GM18507 (cell line): ENCODE measurements at regions not wholly inside any gene's neighbourhood (a gene's known extent, or its start where the extent isn't known, plus 50 kb on each side); places are given as distances from the start of the nearest gene placed in this dataset.
"Not testable (repeated sequence)": the region's sequence is repeated elsewhere in the genome, so short reads cannot be mapped to it uniquely, and the experiment has no call there.

Experiments used
- DNase-seq: peaks from one replicate; pipeline ENCODE4 v3.0.0; 2011; ENCODE audit warnings: low read depth; ENCODE audit not compliant: insufficient read length; ENCODE audit errors: extremely low spot score
- FAIRE-seq: peaks from 2 replicates; lab custom pipeline; 2011; peaks lifted over from hg19 to GRCh38; lab: Jason Lieb, UNC

DNA sequence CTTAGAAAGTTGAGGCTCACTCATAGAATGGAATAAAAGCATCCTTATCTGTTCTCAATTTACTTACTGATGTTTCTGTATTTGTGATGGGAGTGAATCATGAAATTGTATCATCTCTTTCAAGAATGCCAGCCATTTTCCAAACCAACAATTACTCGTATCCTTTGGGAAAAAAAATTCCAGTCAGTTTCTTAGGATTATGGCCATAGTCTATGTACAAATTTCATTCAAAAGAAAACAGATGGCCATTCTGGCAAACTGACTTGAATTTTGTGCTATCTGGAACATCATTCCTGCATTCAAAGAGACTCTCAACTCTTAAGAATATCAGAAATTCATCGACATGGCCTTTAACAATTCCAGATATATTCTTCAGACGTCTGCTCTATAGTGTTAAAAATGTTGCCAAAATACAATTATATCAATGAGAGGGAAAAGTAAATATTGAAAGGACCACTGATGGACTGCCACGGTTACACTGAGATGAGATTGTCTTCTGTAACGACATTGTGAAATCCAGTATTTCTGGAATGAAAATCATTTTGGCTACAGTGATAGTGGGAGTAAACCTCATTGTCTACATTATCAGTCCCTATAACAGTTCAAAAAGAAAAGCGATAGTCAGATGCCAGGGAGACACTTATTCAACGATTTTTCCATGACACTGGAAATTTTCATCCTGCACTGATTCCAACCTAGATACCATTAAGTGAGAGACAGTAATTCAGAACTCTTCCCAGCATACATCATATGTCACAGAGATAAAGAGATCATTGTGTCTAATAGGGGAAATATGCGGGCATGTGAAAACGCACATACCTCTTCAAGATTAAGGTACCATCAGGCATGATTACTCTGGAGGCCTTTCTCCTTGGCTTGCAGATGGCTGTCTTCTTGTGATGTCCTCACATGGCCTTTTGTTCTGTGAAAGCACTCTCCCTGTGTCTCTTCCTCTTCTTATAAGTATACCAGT is 953.8 kb upstream of the ALCAM start:
- no peak for DNase-seq
- FAIRE-seq, result no peak

DNA sequence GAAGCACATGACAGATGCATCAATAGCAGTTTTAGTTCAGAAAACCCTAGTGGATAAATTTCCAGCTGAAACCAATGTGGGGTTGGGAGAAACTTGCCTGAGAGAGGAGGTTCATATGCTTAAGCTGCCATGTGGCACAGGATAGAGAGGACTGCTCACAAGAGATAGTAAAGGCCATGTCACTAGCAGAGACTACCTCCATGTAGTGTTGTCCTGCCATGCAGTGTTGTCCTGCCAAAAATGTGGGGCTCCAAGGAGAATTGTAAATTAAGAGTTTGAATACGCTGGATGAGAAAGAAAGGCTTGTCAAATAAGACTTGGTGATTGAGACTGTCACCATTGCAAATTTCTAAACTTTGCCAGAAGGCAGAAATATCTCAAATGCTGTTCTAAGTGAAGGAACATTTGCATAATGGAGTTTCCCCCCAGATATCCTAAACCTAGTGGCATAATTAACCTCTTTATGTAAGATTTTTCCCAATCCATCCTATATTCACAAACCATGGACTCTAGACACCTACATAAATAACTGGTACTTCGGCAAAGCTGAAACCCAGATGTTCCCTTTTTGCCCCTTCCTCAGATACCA is 938.3 kb upstream of the ALCAM start:
- FAIRE-seq (no peak), DNase-seq (no peak)

DNA sequence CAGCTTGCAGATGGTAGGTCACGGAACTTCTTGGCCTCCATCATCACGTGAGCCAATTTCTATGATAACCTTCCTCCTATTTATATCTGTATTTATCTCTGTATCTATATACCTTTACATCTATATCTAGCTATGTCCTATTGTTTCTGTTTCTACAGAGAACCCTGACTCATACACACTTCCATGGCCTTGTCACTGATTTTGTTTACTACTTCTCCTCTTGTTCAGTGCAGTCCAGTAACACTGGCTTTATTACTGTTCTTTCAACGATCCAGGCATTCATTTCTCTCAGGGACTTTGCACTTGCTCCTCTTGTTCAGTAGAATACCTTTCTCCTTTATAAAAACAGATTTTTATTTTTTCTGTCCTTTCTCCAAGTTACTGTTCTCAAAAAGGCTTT is 937.0 kb upstream of the ALCAM start:
- FAIRE-seq (no peak), DNase-seq (no peak)

DNA sequence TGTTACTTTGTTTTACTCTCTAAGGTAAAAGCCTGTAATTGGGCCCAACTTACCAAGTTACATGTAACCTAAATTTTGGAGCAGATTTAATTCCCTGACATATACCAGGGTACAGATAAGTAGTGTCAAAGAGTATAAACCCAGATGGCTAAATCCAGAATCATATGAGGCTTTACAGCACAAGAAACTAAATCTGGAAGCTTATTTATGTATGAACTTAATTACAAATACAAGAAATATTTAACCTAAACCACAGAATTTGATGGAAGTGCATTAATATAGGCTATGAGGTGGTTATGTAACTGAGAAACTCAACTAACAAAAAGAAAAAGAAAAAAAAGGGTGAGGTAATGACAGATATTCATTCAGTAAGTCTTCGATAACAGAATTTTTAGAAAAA is 930.2 kb upstream of the ALCAM start:
- no peak for FAIRE-seq

DNA sequence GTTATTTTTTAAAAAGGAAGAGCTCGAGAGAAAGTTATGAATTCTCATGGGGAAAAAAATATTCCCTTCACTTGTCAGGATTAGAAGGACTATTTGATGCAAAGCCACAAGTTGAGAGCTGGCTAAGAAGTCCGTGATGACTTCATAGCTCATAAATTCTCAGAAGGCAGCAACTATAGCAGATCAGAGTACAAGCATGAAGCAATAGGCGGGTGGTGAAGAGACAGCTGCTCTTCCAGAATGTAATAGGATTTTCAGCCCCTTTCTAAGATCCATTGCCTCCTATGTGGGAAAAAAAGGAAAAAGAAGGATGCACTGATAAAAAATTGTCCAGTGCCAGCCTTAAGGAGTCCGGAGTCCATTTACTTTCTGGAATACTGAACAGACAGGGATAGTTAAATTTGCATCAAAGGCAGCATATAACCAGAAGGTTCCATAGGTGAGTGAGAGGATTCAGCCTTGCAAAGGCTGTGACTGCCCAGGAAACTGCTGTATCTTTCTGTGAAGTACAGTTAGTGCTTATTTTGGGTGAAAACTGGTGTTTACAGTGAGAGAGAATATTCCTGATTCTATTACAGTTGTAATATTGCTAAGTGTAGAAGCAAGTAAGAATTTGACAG is 929.5 kb upstream of the ALCAM start:
- DNase-seq (no peak), FAIRE-seq (no peak)

More for the DNA sequence above, 930.2 kb upstream of the ALCAM start:
- DNase-seq, result no peak

DNA sequence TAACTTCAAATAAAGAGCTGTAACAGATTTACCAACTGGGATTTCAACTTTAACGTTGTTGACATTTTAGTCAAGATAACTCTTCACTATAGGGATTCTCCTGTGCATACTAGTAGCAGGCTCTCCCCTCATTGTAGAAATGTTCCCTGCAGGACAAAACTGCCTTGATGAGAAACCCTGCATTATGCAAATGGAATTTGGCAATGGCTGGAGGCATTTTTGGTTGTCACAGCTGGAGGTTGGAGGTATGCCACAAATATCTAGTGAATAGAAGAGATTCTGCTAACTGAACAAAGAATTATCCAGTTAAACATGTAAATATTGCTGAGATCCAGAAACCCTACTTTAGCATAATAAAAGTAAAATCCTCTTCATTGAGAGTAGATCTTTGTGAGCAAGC is 928.8 kb upstream of the ALCAM start:
- FAIRE-seq, result no peak
- no peak for DNase-seq

DNA sequence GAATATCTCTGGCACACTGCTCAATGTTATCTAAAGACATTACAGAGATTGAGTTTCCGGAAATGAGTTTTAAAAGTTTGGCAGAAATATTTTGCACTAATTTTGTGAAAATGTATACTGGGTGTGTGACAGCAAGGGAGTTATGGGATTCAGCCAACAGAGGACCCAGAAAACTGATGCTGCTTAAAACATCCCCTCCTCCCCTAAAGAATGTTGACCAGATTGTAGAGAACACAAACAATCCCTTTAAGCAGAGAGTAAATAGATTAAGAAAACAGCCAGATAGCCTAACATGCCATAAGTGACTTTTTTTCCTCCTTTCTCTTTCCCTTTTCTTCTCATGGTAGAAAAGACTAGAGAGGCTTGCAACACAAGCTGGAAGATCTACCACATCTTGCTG is 928.0 kb upstream of the ALCAM start:
- no peak for FAIRE-seq
- no peak for DNase-seq

DNA sequence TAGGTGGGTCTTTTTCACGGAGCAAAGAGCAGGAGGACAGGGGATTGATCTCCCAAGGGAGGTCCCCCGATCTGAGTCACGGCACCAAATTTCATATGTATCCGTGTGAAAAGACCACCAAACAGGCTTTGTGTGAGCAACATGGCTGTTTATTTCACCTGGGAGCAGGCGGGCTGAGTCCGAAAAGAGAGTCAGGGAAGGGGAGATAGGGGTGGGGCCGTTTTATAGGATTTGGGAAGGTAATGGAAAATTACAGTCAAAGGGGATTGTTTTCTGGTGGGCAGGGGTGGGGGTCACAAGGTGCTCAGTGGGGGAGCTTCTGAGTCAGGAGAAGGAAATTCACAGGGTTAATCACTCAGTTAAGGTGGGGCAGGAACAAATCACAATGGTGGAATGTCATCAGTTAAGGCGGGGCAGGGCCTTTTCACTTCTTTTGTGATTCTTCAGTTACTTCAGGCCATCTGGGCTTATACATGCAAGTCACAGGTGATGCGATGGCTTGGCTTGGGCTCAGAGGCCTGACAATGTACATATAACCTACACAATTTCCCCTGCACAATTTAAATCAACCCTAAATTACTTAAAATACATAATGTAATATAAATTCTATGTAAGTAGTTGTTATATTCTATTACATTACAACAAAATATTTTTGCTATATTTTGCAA is 921.3 kb upstream of the ALCAM start:
- not testable (repeated sequence) for DNase-seq, FAIRE-seq

DNA sequence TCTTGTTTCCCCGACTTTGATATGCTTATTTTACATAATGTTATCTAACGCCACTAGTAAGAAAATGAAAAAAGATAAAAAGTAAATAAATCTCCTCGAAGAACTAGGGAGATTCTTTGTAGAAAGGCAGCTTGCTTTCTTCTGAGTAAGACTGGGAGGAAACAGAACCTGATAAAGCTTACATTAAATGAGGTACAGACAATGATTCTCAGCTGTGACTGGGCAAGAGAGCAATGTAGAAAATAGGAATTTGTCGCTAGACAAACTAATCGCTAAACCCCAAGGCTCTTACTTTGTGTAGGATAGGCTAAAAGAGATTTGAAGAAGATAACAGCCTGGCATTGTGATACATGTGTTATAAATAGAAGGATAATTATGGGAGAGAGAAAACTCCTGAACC is 919.0 kb upstream of the ALCAM start:
- DNase-seq (no peak), FAIRE-seq (no peak)

DNA sequence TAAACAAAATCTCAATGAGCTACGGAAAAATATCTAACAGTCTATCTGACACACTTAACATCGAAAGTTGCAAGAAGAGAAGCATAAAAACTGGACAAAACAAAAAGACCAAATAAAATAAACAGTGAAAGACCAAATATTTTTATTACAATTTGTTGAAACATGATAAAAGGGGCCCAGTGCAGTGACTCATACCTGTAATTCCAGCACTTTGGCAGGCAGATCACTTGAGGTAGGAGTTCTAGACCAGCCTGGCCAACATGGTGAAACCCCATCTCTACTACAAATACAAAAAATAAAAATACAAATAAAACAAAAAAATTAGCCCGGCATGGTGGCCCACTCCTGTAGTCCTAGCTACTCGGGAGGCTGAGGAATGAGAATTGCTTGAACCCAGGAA is 914.0 kb upstream of the ALCAM start:
- FAIRE-seq, result no peak
- no peak for DNase-seq

DNA sequence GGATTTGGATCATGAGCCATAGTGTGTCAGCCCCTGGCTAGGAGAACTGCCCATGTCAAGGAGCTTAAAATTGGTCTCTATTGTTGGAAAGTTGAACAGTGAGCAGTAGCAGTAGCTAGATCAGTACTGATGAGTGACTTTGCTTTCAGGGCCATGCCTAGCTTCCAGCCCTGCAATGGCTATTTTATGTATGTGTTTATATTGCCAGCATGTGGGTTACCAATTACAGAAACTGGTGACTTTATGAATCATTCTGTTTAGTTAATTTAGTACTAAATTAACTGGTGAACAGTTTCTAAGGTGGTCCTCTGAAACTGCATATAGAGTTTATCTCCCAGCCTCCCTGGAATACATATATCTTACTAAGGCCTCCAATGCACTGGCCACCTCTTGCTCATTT is 908.1 kb upstream of the ALCAM start:
- DNase-seq (no peak), FAIRE-seq (no peak)

DNA sequence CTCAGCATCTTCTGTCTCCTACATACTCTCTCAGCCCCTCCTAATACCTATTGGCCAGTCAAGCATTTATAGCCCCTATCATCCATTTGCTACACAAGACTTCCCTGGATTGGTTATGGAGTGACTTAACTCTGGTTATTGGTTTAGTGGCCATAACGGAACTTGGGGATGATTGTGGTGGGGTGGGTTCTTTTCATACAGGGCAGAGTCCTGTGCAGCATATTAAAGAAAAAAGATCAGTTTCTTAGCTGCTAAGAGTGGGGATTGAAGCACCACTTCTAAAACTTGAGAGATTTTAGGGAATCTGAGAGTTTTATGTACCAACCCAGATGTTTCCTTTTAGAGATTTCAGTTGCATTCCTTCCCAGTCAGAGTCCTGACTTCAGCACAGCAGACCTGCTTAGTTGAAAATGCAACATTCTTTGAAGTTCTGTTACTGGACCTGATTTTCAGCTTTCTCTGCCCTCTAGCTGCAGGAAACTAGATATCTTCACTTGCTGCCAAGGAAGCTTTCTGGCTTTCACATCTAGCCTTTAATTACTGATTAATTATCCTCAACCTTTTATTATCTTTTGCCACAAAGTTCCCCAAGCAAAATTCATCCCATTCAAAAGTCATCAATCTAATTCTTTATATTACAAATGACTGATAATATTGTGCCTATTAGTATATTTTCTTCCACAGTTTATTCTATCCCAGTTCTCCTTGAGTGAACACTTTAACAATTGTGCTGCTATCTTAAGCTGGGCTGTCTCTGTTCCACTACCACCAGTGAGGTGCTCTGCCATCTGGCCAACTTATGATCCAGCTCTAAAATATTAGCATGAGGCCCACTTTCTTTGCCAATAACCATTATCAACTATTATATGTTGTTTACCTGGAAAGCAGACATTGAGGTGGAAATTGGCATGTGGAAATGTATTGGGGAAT is 906.0 kb upstream of the ALCAM start:
- DNase-seq (no peak), FAIRE-seq (peak; percentile 54)

DNA sequence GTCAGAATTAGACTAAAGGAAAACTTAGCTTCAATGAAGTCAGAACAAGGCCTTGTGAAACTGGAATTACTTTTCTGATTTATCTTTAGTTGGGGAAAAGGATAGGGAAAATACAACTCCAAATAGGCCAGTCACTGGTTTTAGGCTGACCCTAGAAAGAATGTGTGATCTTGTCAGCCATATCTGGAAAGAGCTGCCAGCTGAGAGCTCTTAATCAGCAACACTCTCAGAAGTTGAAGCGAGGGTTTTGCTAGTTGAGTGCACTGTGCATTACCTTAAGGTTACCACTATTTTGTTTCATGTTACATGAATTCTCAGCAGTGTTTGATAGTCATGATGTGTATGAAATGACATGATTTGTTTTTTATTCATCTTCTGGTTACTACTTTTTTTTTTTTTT is 905.3 kb upstream of the ALCAM start:
- FAIRE-seq, result no peak

DNA sequence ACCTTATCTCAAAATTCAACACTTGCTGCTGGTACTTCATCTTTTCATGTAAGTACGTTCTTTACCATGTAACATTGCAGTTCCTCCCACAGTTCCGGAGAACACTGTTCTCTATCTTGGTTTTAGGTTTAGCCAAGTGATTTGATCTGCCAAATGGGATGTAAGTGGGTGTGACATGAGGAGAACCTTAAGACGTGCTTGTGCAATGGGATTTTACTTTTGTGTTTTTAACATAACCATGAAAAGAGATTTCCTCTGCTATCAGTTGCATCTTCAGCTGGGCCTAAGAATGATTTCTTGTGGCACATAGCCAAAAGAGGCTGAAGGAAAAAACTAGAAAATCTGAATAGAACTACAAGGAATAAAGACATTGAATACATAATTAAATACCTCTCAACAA is 894.5 kb upstream of the ALCAM start:
- no peak for FAIRE-seq
- no peak for DNase-seq

More for the DNA sequence above, 905.3 kb upstream of the ALCAM start:
- no peak for DNase-seq

DNA sequence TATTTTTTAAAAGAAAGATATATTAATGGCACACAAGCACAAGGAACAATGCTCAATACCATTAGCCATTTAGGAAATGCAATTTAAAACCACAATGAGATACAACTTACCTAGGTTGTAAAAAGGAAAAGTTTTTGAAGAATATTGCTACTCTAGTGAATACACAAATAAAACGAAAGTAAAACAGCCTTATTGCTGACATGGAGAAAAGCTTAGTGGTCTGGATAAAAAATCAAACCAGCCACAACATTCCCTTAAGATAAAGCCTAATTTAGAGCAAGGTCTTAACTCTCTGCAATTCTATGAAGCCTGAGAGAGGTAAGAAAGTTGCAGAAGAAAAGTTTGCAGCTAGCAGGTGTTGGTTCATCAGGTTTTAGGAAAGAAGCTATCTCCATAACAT is 892.7 kb upstream of the ALCAM start:
- FAIRE-seq (no peak), DNase-seq (no peak)

DNA sequence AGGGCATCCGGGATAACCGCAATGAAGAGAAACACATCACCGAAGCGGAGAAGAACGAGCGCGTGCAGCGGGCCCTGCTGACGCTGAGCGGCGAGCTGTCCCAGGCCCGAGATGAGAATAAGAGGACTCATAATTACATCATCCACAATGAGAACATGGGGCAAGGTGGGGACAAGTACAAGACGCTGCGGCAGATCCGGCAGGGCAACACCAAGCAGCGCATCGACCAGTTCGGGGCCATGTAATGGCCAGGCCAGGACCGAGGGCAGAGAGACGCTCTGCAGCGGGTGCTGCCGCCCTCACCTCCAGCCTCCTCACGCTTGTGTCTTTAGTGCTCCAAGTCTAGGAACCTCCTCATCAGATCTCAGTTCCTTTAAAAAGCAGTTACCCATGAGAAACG is 863.7 kb upstream of the ALCAM start:
- DNase-seq (no peak), FAIRE-seq (no peak)

DNA sequence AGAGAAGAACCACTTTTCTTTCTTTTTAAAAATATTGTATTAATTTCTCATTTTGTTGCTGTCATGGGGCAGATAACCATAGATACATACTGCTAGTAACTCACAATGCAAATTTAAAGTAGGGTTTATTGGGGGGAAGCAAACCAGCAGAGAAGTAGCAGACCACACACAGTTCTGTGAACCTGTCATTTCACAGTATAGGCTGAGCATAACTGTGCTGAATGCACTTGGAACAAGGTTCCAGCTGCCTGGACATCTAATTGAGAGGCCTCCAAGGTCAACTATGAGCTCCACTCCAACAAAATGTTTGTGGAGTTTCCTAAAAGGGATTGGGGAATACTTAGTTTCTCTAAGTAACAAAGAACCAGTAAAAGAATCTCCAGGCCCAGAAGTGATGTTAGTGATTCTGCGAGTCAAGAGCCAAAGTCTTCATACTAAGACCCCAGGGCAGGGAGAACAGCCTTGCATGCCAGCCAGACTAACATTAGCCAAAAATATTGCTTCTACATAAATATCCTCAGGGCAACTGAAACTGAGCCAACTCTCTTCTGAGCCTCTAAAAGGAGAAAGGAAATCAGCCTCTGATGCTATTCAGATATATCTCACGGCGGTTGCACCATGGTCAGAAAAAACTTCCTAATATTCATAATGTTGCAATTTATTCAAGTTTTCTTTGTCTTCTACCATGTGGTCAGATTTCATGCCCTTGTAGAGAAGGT is 856.4 kb upstream of the ALCAM start:
- DNase-seq, result no peak
- no peak for FAIRE-seq

DNA sequence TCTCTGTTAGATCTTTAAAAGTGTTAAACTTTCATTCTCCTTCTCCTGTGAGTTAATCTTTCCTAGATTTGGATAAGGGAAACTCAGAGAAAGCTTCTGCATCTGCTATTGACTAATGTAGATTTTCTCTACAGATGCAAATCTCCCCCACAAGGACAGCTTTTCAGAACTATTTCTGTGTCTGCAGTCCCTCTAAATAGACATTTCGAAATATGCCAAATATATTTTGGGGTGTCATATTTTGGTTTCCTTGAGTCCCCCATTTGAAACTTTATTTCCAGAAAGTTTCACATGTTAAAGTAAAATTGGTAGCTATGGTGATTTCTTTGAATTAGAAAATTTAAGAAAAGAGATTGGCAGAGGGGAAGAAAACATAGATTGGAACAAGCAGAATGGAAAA is 852.3 kb upstream of the ALCAM start:
- FAIRE-seq (peak; percentile 15), DNase-seq (no peak)
